ENCODE measurements at regions not wholly inside any gene's neighbourhood (a gene's known extent, or its start where the extent isn't known, plus 50 kb on each side); places are given as distances from the start of the nearest gene placed in this dataset.

GRCh38 chr3:89562373-89562772 is 455.0 kb downstream of the EPHA3 start:
- ChIA-PET POLR2A (no interaction called here), CTCF (interaction anchor here (1.9 kb wide), 1 partner anchor 530 kb away, joined by 5 read pairs; no protein-coding TSS in a partner anchor)
- H3K4me1 Mint-ChIP-seq = no peaks in the 10 kb centered on the region
- H3K4me3 Mint-ChIP-seq = no peak overlapping the region
- TF ChIP-seq CREB1 (CRISPR knock-in tag; IDR thresholded peaks at IDR 0.05) (no peak), EMX1 (CRISPR knock-in tag; IDR thresholded peaks at IDR 0.05) (no peak), SOX15 (CRISPR knock-in tag; IDR thresholded peaks at IDR 0.05) (no peak), ZBTB21 (CRISPR knock-in tag; IDR thresholded peaks at IDR 0.05; ENCODE audit: borderline replicate concordance) (no peak), ZNF317 (CRISPR knock-in tag; IDR thresholded peaks at IDR 0.05; ENCODE audit: borderline replicate concordance, low read depth) (no peak), NFE2L1 (CRISPR knock-in tag; IDR thresholded peaks at IDR 0.05) (no peak), ATF3 (CRISPR knock-in tag; conservative IDR thresholded peaks at IDR 0.05) (no peak), SMAD3 (CRISPR knock-in tag; IDR thresholded peaks at IDR 0.05; ENCODE audit: borderline replicate concordance) (no peak), MXD4 (CRISPR knock-in tag; IDR thresholded peaks at IDR 0.05; ENCODE audit: borderline replicate concordance) (no peak), ZNF396 (CRISPR knock-in tag; IDR thresholded peaks at IDR 0.05; ENCODE audit: borderline replicate concordance) (no peak), USF1 (CRISPR knock-in tag; IDR thresholded peaks at IDR 0.05) (no peak), MLX (CRISPR knock-in tag; IDR thresholded peaks at IDR 0.05) (no peak), ZNF281 (CRISPR knock-in tag; IDR thresholded peaks at IDR 0.05) (no peak), ARID4B (CRISPR knock-in tag; IDR thresholded peaks at IDR 0.05; ENCODE audit: borderline replicate concordance) (no peak), ZNF532 (CRISPR knock-in tag; IDR thresholded peaks at IDR 0.05; ENCODE audit: borderline replicate concordance) (no peak), ERG (CRISPR knock-in tag; IDR thresholded peaks at IDR 0.05) (no peak), HMGXB4 (CRISPR knock-in tag; IDR thresholded peaks at IDR 0.05) (no peak), ZNF512 (CRISPR knock-in tag; IDR thresholded peaks at IDR 0.05; ENCODE audit: borderline replicate concordance) (no peak)
- H3K27ac Mint-ChIP-seq = no peak overlapping the region
- H3K9me3 Mint-ChIP-seq = no peaks in the 10 kb centered on the region
- H3K36me3 Mint-ChIP-seq = no peaks in the 10 kb centered on the region; the same call in 1 of the 2 replicates
- no peak for DNase-seq (ENCODE audit: low spot score)
- no peaks in the 10 kb centered on the region; the same call in 1 of the 2 replicates for H3K27me3 Mint-ChIP-seq (ENCODE audit: low read depth)
- peak; percentile 34; the same call in 1 of the 2 replicates for ATAC-seq

All from WTC11 (cell line).